ENCODE measurements at regions not wholly inside any gene's neighbourhood (a gene's known extent, or its start where the extent isn't known, plus 50 kb on each side); places are given as distances from the start of the nearest gene placed in this dataset.
A peak's percentile ranks its signal among the peaks of the same experiment; 100 is the strongest.
"Not testable (repeated sequence)": the region's sequence is repeated elsewhere in the genome, so short reads cannot be mapped to it uniquely, and the experiment has no call there.

- DNase-seq (ENCODE audit: low read depth): peak; percentile 57
Observed at GRCh38 chr9:78122631-78123030, 91.0 kb upstream of the GNAQ start.

GRCh38 chr9:78121488-78121887 lies 89.9 kb upstream of the GNAQ start:
- DNase-seq (ENCODE audit: low read depth): peak; percentile 72

- DNase-seq (ENCODE audit: low read depth): peak; percentile 29
Observed at GRCh38 chr9:78118742-78119473, 87.3 kb upstream of the GNAQ start.

GRCh38 chr9:78115073-78115472 lies 83.5 kb upstream of the GNAQ start:
- peak; percentile 48 for DNase-seq (ENCODE audit: low read depth)

GRCh38 chr9:78114581-78114980 lies 83.0 kb upstream of the GNAQ start:
- DNase-seq (ENCODE audit: low read depth): no peak

- DNase-seq (ENCODE audit: low read depth): no peak
Observed at GRCh38 chr9:78112406-78112805, 80.8 kb upstream of the GNAQ start.

- DNase-seq (ENCODE audit: low read depth): no peak
Observed at GRCh38 chr9:78112004-78112403, 80.4 kb upstream of the GNAQ start.

- DNase-seq (ENCODE audit: low read depth): no peak
Observed at GRCh38 chr9:78109075-78109474, 77.5 kb upstream of the GNAQ start.

GRCh38 chr9:78106586-78106985 lies 75.0 kb upstream of the GNAQ start:
- not testable (repeated sequence) for DNase-seq (ENCODE audit: low read depth)

GRCh38 chr9:78103971-78104433 lies 72.4 kb upstream of the GNAQ start:
- no peak for DNase-seq (ENCODE audit: low read depth)

- no peak for DNase-seq (ENCODE audit: low read depth)
Observed at GRCh38 chr9:78101247-78101646, 69.6 kb upstream of the GNAQ start.

- DNase-seq (ENCODE audit: low read depth): no peak
Observed at GRCh38 chr9:78097541-78097940, 65.9 kb upstream of the GNAQ start.

- DNase-seq (ENCODE audit: low read depth): no peak
Observed at GRCh38 chr9:78091731-78092130, 60.1 kb upstream of the GNAQ start.

GRCh38 chr9:78089111-78089510 lies 57.5 kb upstream of the GNAQ start:
- no peak for DNase-seq (ENCODE audit: low read depth)

- DNase-seq (ENCODE audit: low read depth): peak; percentile 7
Observed at GRCh38 chr9:78088190-78088589, 56.6 kb upstream of the GNAQ start.

Data from ELR (cell line).